ENCODE measurements at regions not wholly inside any gene's neighbourhood (a gene's known extent, or its start where the extent isn't known, plus 50 kb on each side); places are given as distances from the start of the nearest gene placed in this dataset.
A peak's percentile ranks its signal among the peaks of the same experiment; 100 is the strongest.

GRCh38 chr2:173630425-173631126, 275.9 kb downstream of the CDCA7 start:
- Histone ChIP-seq H3K27me3 (ENCODE audit: low read length) (no peaks in the 10 kb centered on the region), H3K9me2 (replicated peaks; ENCODE audit: insufficient read depth, low read length) (no peaks in the 10 kb centered on the region), H4K20me1 (ENCODE audit: insufficient read depth, low read depth, low read length) (no peaks in the 10 kb centered on the region), H3K79me2 (ENCODE audit: low read length) (no peaks in the 10 kb centered on the region), H3K4me1 (ENCODE audit: low read length) (no peaks in the 10 kb centered on the region), H3K4me3 (ENCODE audit: low read length) (no peak overlapping the region), H3K4me2 (ENCODE audit: low read depth, low read length, poor library complexity, severe bottlenecking) (no peak overlapping the region), H3K36me3 (ENCODE audit: insufficient read depth, low read length) (no peaks in the 10 kb centered on the region), H3K9me3 (ENCODE audit: low read length) (no peaks in the 10 kb centered on the region), H3K9ac (ENCODE audit: low read length) (no peak overlapping the region), H2AFZ (ENCODE audit: low read length) (no peak overlapping the region), H3K27ac (ENCODE audit: low read length) (no peak overlapping the region)
- DNase-seq: no peak

DNA sequence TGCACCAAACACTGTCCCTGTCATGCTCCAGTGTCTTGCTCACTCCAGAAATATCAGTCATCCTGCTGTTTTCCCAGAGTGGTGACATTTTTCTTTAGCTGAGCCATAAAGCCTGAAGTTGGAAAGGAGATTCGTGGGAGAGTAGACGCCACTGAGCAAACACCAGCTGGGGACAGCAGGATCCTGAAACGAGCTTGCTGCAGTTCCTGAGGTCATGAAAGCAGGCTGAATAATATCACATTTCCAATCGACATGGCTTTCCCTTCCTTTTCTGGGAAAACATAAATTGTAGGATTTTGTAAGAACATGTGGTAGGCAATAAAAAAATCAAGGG, 276.4 kb downstream of the CDCA7 start:
- H3K27me3 ChIP-seq (ENCODE audit: low read length): no peaks in the 10 kb centered on the region
- no peaks in the 10 kb centered on the region for H3K4me1 ChIP-seq (ENCODE audit: low read length)
- H3K9me2 ChIP-seq (replicated peaks; ENCODE audit: insufficient read depth, low read length): no peaks in the 10 kb centered on the region
- DNase-seq: no peak
- H3K4me2 ChIP-seq (ENCODE audit: low read depth, low read length, poor library complexity, severe bottlenecking): no peak overlapping the region
- no peak overlapping the region for H3K9ac ChIP-seq (ENCODE audit: low read length)
- no peaks in the 10 kb centered on the region for H3K79me2 ChIP-seq (ENCODE audit: low read length)
- no peaks in the 10 kb centered on the region for H3K36me3 ChIP-seq (ENCODE audit: insufficient read depth, low read length)
- H3K27ac ChIP-seq (ENCODE audit: low read length): no peak overlapping the region
- H4K20me1 ChIP-seq (ENCODE audit: insufficient read depth, low read depth, low read length): no peaks in the 10 kb centered on the region
- H2AFZ ChIP-seq (ENCODE audit: low read length): no peak overlapping the region
- H3K4me3 ChIP-seq (ENCODE audit: low read length): no peak overlapping the region
- no peaks in the 10 kb centered on the region for H3K9me3 ChIP-seq (ENCODE audit: low read length)

DNA sequence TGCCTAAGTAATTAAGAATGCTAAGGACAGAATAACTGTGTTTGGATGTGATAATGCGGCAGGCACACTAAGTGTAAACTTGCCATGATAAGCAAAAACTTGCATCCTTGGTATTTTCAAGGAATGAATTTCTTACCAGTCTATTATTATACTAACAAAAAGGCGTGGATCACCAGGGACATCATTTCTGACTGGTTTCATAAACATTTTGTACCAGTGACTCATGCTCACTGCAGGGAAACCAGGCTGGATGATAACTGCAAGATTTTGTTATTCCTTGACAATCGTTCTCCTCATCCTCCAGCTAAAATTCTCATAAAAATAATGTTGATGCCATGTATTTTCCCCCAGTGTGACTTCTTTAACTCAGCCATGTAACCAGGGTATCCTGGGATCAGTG, 289.5 kb downstream of the CDCA7 start:
- no peak overlapping the region for H2AFZ ChIP-seq (ENCODE audit: low read length)
- DNase-seq: peak; percentile 15

GRCh38 chr2:173647681-173648311, 293.1 kb downstream of the CDCA7 start:
- H3K9ac ChIP-seq (ENCODE audit: low read length): no peak overlapping the region
- H3K4me2 ChIP-seq (ENCODE audit: low read depth, low read length, poor library complexity, severe bottlenecking): no peak overlapping the region
- H3K27me3 ChIP-seq (ENCODE audit: low read length): no peaks in the 10 kb centered on the region
- peak; percentile 2 for DNase-seq
- H3K36me3 ChIP-seq (ENCODE audit: insufficient read depth, low read length): no peaks in the 10 kb centered on the region
- no peaks in the 10 kb centered on the region for H3K79me2 ChIP-seq (ENCODE audit: low read length)
- no peaks in the 10 kb centered on the region for H3K9me3 ChIP-seq (ENCODE audit: low read length)
- no peaks in the 10 kb centered on the region for H3K4me1 ChIP-seq (ENCODE audit: low read length)
- no peaks in the 10 kb centered on the region for H3K9me2 ChIP-seq (replicated peaks; ENCODE audit: insufficient read depth, low read length)
- H4K20me1 ChIP-seq (ENCODE audit: insufficient read depth, low read depth, low read length): no peaks in the 10 kb centered on the region
- no peak overlapping the region for H3K27ac ChIP-seq (ENCODE audit: low read length)
- H2AFZ ChIP-seq (ENCODE audit: low read length): no peak overlapping the region
- H3K4me3 ChIP-seq (ENCODE audit: low read length): no peak overlapping the region

More for the DNA sequence above, 289.5 kb downstream of the CDCA7 start:
- Histone ChIP-seq H3K27ac (ENCODE audit: low read length) (no peak overlapping the region), H3K4me1 (ENCODE audit: low read length) (no peaks in the 10 kb centered on the region), H3K9ac (ENCODE audit: low read length) (no peak overlapping the region), H3K9me3 (ENCODE audit: low read length) (no peaks in the 10 kb centered on the region), H4K20me1 (ENCODE audit: insufficient read depth, low read depth, low read length) (no peaks in the 10 kb centered on the region), H3K27me3 (ENCODE audit: low read length) (no peaks in the 10 kb centered on the region; the same call in 1 of the 2 replicates), H3K4me3 (ENCODE audit: low read length) (no peak overlapping the region), H3K79me2 (ENCODE audit: low read length) (no peaks in the 10 kb centered on the region), H3K9me2 (replicated peaks; ENCODE audit: insufficient read depth, low read length) (no peaks in the 10 kb centered on the region), H3K36me3 (ENCODE audit: insufficient read depth, low read length) (no peaks in the 10 kb centered on the region), H3K4me2 (ENCODE audit: low read depth, low read length, poor library complexity, severe bottlenecking) (no peak overlapping the region)

GRCh38 chr2:173648816-173649215, 294.1 kb downstream of the CDCA7 start:
- Histone ChIP-seq H3K4me2 (ENCODE audit: low read depth, low read length, poor library complexity, severe bottlenecking) (no peak overlapping the region), H3K4me1 (ENCODE audit: low read length) (no peaks in the 10 kb centered on the region), H3K9me3 (ENCODE audit: low read length) (no peaks in the 10 kb centered on the region), H3K36me3 (ENCODE audit: insufficient read depth, low read length) (no peaks in the 10 kb centered on the region), H3K27ac (ENCODE audit: low read length) (no peak overlapping the region), H2AFZ (ENCODE audit: low read length) (no peak overlapping the region), H3K9ac (ENCODE audit: low read length) (no peak overlapping the region), H3K4me3 (ENCODE audit: low read length) (no peak overlapping the region), H3K27me3 (ENCODE audit: low read length) (no peaks in the 10 kb centered on the region), H3K9me2 (replicated peaks; ENCODE audit: insufficient read depth, low read length) (no peaks in the 10 kb centered on the region), H4K20me1 (ENCODE audit: insufficient read depth, low read depth, low read length) (no peaks in the 10 kb centered on the region), H3K79me2 (ENCODE audit: low read length) (no peaks in the 10 kb centered on the region)
- DNase-seq: no peak

- H2AFZ ChIP-seq (ENCODE audit: low read length): no peak overlapping the region
- H3K27ac ChIP-seq (ENCODE audit: low read length): no peak overlapping the region
- H4K20me1 ChIP-seq (ENCODE audit: insufficient read depth, low read depth, low read length): no peaks in the 10 kb centered on the region
- H3K9ac ChIP-seq (ENCODE audit: low read length): no peak overlapping the region
- H3K27me3 ChIP-seq (ENCODE audit: low read length): no peaks in the 10 kb centered on the region
- no peaks in the 10 kb centered on the region for H3K79me2 ChIP-seq (ENCODE audit: low read length)
- H3K36me3 ChIP-seq (ENCODE audit: insufficient read depth, low read length): no peaks in the 10 kb centered on the region
- no peaks in the 10 kb centered on the region for H3K9me2 ChIP-seq (replicated peaks; ENCODE audit: insufficient read depth, low read length)
- H3K4me1 ChIP-seq (ENCODE audit: low read length): no peaks in the 10 kb centered on the region
- DNase-seq: no peak
- H3K4me3 ChIP-seq (ENCODE audit: low read length): no peak overlapping the region
- no peaks in the 10 kb centered on the region for H3K9me3 ChIP-seq (ENCODE audit: low read length)
- H3K4me2 ChIP-seq (ENCODE audit: low read depth, low read length, poor library complexity, severe bottlenecking): no peak overlapping the region
Observed at GRCh38 chr2:173649527-173650219, 295.0 kb downstream of the CDCA7 start.

DNA sequence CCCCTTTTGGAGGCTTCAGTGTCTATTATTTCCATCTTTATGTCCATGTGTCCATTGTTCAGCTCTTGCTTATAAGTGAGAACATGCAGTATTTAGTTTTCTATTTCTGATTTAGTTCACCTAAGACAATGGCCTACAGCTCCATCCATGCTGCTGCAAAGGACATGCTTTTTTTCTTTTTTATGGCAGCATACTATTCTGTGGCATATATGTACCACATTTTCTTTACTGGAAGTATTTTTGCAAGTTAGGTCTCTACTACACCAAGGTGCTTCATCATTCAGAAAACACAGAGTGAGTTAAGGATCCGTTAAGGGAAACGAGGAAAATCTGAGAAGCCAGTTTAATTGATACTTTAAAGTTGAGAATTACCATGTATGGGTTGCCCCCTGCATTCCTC, 297.2 kb downstream of the CDCA7 start:
- no peaks in the 10 kb centered on the region for H3K9me3 ChIP-seq (ENCODE audit: low read length)
- no peaks in the 10 kb centered on the region for H3K9me2 ChIP-seq (replicated peaks; ENCODE audit: insufficient read depth, low read length)
- no peaks in the 10 kb centered on the region for H3K79me2 ChIP-seq (ENCODE audit: low read length)
- no peak overlapping the region for H3K9ac ChIP-seq (ENCODE audit: low read length)
- H3K4me1 ChIP-seq (ENCODE audit: low read length): no peaks in the 10 kb centered on the region
- DNase-seq: peak; percentile 12
- H4K20me1 ChIP-seq (ENCODE audit: insufficient read depth, low read depth, low read length): no peaks in the 10 kb centered on the region
- H3K4me3 ChIP-seq (ENCODE audit: low read length): no peak overlapping the region
- no peak overlapping the region for H3K4me2 ChIP-seq (ENCODE audit: low read depth, low read length, poor library complexity, severe bottlenecking)
- no peaks in the 10 kb centered on the region for H3K36me3 ChIP-seq (ENCODE audit: insufficient read depth, low read length)
- H3K27me3 ChIP-seq (ENCODE audit: low read length): no peaks in the 10 kb centered on the region
- H2AFZ ChIP-seq (ENCODE audit: low read length): no peak overlapping the region
- H3K27ac ChIP-seq (ENCODE audit: low read length): no peak overlapping the region

DNA sequence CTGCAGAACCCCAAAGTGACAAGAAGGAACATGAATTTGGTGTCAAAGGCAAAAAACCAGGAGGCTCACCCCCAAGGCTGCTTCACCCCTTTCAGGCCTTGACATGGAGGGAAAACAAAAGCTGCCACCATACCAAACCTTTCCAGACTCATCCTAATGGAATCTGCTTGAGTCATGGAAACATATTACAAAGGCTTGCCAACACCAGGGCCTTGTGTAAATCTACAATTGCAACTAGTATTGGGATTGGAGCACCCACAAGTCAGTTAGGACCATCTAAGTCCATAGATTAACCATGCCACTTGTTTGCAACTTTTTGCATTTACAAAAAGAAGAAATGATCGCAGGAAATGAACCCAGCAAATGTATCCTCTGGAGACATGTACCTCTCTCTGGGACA, 297.6 kb downstream of the CDCA7 start:
- Histone ChIP-seq H3K9me3 (ENCODE audit: low read length) (no peaks in the 10 kb centered on the region), H4K20me1 (ENCODE audit: insufficient read depth, low read depth, low read length) (no peaks in the 10 kb centered on the region), H3K27ac (ENCODE audit: low read length) (no peak overlapping the region), H3K4me1 (ENCODE audit: low read length) (no peaks in the 10 kb centered on the region), H3K27me3 (ENCODE audit: low read length) (no peaks in the 10 kb centered on the region), H3K4me3 (ENCODE audit: low read length) (no peak overlapping the region), H3K79me2 (ENCODE audit: low read length) (no peaks in the 10 kb centered on the region), H3K9me2 (replicated peaks; ENCODE audit: insufficient read depth, low read length) (no peaks in the 10 kb centered on the region), H3K4me2 (ENCODE audit: low read depth, low read length, poor library complexity, severe bottlenecking) (no peak overlapping the region), H3K36me3 (ENCODE audit: insufficient read depth, low read length) (no peaks in the 10 kb centered on the region), H2AFZ (ENCODE audit: low read length) (no peak overlapping the region), H3K9ac (ENCODE audit: low read length) (no peak overlapping the region)
- peak; percentile 35 for DNase-seq

All from Karpas-422 (cell line).